GM19372 (cell line): ENCODE measurements at regions not wholly inside any gene's neighbourhood (a gene's known extent, or its start where the extent isn't known, plus 50 kb on each side); places are given as distances from the start of the nearest gene placed in this dataset.

Experiments
- ATAC-seq: cut with Tn5 transposase; IDR thresholded peaks from one replicate; pipeline ENCODE4 v1.9.1; 2021; ENCODE audit warnings: mild to moderate bottlenecking, low read depth, moderate library complexity; ENCODE audit not compliant: unreplicated experiment

DNA sequence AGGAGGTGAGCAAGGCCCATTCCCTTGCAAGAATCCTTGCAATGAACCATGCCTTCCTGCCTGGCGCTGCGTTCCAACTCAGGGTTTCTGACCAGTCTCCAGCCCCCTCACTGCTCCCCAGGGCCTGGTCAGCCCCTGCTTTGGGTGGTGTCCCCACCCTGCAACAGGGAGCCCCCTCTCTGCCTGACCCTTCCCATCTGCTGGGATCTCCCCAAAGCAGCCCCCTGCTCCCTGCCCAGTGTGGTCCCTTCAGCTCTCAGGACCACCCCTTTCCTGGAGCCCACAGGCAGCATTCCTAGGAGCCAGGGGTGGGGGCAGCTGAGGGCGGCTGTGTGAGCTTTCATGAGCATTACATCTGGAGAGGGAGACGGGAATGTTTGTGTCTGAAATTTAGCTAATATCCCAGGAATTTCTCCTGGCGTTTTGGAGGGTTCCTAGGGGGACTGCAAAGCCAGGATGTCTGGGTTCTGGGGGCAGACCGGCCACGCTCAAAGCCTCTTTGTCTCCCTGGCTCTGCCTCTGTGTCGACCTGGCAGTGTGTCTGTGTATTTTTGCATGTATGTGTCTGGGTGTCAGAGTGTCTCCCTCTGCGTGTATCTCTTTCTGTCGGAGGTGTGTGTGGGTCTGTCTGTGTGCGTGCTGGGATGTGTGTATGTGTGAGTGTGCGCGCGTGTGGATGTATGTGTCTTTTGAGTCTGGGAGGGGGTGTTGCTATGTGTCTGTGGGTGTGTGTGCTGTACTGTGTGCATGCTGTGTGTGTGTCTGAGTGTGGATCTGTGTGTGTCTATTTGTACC, 300.5 kb upstream of the ZMIZ1 start:
- ATAC-seq = no peak

DNA sequence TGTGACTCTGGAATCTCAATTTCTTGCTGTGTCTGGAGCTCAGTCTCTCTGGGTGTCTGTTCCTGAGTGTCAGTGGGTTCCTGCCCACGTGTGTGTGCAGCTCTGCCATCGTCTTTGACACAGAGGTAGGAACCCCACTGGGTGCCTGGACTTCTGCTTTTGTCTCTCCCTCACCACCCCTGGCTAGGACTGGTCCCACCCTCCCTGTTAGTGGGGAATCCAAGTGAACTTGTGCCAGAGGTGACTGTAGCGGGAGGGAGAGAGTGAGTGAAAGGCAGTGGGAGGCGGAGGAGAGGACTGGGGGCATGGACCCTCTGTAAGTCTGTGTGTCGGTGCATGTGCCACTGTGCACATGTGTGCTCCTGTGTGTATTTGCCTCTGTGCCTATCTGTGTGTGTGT, 299.9 kb upstream of the ZMIZ1 start:
- ATAC-seq = no peak

DNA sequence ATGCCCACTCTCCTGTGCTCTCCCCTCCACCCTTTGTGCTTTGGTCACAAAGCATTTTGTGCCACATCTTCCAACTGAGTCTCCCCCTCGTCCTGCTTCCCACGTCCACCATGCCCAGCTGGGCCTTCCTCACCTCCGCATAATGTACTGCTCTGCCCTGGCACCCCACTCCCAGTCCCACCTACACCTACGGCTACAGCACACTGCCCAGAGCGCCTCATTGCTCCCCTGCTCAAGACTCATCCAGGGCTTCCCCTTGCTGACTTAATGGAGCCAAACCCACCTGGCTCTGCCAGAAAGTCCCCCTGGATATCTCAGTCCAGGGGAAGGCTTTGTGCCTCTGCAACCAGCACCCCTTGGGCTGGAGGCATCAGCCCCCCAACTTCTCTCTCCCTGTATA, 299.2 kb upstream of the ZMIZ1 start:
- no peak for ATAC-seq

DNA sequence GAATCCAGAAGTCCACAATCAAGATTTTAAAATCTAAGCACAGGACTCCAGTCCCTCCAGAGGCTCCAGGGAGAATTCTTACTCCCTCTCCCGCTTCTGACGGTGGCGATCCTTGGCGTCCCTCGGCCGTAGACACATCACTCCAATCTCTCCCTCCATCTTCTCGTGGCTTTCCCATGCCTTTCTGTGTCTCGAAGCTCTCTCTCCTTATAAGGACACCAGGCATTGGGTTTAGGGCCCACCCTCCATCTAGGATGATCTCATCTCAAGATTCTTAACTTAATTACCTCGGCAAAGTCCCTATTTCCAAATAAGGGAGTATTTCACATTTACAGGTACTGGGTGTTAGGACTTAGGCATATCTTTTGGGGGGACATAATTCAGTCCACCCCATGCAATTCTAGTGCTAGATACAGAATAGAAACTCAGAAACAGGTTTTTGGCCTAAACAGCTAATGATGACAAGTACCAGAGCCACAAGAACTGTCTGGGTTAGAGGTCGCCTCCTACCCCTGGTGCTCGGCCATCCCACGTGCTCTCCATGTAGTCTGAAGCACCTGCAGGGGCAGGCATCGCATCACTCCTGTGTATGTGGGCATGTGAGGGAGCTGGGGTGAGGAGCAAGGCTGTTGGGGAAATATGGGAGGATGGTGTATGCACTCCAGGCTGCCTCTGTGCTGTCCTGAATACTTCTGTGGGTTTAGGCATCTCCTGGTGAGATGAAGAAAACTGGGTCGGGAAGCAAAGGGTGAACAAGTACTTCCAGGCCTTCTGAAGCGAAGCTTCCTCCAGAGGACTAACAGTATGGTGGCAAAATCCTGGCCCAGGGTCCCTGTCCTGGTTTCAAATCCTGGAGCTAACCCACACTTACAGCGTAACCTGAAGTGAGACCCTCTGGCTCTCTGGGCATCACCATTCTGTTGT, 298.3 kb upstream of the ZMIZ1 start:
- no peak for ATAC-seq

DNA sequence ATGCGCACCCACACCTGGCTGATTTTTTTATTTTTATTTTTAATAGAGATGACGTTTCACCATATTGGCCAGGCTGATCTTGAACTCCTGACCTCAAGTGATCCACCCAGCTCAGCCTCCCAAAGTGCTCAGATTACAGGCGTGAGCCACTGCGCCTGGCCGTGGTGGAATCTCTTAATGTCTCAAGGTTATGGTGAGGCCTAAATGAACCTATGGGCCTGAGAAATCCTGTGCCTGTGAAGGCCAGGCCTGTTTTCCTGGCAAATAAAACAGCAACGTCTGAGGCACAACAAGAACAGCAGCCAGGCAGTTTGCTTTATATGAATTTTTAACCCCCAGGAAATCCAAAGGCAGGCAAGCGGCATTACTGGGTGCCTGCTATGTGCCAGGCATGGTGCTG, 297.5 kb upstream of the ZMIZ1 start:
- ATAC-seq = no peak

DNA sequence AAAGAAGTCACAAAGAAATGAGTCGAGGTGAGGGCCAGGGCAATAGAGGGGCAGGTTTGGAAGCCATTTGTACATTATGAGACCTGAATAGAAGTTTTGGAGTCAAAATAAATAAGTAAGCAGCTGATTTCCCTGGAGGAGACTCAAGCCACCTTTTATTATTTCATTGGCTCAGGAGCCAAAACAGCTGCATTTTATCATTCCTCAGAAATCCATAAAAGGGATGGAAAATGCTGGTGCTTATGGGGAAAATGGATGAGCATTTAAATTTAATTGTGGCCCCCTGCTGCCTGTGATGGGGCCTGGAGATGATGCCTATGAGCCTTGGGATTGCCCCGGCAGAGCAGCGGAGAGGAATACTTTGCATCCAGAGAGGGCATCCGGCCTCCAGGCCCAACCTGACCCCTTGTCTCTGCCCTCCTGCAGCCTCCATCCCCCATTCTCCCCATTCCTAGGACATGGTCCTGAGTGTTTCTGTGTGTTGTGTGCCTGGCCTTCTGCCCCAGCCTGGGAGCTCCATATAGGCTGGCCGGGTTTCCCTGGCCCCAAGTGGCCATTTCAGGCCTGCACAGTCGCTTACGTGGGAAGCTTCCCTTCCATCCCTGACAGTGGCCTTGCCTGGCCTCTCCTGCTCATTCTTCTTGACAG, 296.8 kb upstream of the ZMIZ1 start:
- ATAC-seq = no peak

DNA sequence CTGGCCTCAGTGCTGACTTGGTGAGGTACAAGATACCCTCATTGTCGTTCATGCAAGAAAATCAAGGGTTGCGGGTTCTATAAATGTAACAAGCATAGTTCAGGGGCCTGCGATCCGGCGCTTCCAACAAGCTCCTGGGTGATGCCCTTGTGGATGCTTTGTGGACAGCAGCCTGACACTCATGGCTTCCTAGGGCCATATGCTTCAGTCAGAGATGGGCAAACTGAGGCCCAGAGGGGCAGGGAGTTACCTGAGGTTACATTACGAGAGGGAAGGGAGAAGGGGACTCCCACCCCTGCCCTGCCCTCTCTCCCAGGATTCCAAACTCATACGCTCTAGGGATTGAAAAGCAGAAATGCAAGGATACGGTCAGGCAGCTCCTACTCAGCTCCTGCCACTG, 296.3 kb upstream of the ZMIZ1 start:
- no peak for ATAC-seq

DNA sequence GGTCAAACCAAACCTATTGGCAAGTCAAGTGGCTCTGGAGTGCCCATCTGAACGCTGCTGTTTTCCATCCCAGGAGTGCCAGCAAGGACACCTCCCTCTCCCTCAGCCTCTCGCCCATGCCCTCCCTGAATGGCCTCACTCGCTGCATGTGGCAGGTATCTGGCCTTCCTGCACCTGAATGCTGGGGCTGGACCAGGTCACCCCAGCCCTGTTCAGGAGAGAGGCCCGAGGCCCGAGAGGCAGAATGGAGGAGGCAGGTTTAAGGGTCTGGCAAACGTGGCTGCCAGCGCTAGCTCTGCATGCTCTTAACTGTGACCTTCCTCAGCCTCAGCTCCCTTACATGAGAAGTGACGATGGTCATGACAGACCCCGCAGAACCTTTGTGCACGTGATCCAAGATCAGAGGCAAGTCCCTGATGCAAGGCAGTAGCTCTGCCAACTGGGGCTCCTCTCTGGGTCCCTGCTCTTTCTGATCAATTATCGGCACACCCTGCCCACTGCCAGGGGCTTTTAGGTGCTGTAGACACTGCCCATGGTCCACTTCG, 295.7 kb upstream of the ZMIZ1 start:
- no peak for ATAC-seq

DNA sequence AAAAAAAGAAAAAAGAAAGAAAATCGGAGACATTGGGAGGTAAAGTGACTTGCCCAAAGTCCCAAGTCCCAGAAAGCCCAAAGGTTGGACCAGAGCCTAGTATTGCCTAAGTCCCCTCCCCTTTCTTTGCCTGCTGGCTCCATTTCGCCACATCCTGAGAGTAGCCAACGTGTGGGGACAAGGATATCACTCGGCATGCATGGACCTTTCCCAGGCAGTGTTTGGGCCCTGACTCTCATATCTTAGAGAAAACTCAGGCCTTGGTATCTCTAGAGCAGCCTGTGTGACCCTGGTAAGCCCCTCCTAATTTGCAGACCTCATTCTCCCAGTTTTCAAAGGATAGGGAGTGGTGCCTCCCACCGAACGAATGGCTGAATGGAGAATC, 294.2 kb upstream of the ZMIZ1 start:
- no peak for ATAC-seq

DNA sequence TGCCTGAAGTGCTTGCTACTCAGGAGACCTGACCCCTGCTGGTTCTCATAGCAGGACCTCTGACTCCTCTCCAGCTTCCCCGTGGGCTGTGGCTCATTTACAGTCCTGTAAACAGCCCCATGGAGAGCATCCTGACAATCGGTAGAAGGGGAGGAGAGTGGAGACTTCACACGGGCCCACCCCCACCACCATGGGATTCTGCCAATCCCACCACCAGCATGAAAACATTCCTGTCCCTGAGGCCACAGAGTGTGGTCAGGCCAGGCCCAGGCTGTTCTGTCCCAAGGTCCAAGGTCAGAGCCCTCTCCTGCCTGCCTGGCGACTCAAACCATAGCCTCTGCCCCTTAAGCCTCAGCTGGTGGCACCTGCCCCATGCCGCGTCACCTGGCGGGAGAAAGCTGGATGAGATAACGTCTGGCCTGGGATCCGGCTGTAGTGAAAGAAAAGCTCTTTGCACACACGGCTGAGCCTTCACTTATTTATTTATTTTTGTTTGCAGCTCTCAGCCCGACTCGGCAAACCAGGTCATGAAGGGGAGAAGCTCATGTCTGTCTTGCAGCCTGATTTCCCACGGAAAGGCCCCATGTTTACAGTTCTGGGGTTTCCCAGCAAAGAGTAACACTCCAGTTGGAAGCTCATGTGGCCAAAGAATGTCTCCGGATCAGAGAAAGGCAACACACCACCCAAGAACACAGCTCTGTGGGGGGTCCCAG, 293.6 kb upstream of the ZMIZ1 start:
- no peak for ATAC-seq

DNA sequence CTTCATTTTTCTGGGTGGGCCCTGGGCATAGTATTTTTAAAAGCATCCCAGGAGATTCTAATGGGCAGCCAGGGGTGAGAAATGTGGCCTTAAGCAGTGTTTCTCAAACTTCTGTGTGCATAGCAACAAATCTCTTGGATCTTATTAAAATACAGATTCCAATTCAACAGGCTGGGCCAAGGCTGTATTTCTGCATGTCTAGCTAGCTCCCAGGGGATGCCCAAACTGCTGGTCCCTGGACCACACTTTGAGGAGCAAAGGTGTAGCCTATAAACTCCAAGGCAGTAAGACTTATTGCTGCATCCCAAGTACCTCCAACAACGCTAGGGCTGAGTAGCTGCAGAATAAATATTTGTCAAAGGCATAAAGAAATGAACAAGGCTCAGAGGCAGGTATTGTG, 292.9 kb upstream of the ZMIZ1 start:
- no peak for ATAC-seq

DNA sequence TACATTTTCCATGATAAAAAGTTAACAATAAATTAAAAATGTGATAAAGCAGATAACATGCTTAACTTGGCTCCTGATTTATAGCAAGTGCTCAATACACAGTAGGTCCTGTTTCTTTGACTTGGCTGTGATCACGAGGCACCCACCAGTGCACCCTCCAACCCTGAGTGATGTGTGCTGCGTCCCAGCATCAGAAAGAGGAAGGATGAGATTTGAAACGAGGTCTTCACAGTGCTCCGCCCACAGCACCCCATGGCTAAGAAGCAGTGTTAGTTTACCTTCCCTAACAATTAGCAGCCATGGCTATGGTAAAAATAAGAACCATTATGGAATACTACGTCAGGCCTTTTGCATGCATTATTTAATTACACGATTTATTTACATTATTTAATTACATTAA, 292.0 kb upstream of the ZMIZ1 start:
- no peak for ATAC-seq

DNA sequence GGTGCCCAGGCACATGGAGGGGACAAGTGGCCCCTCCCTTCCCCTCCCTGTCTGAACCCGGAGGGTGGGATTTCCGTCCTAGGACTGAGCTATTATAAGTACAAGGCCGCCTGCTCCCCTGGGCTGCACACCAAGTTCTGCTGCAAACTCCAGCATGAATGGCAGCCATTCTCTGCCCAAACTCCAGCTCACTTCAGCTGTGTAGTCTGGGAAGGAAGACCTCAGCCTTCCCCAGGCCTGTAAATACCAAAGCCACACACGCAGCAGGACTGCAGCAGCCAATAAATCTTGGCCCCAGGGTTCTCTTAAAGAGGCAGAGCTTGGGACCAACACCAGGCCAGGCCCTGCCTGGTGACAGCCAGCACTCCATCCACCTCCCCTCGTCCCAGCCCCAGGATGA, 291.3 kb upstream of the ZMIZ1 start:
- ATAC-seq = no peak

DNA sequence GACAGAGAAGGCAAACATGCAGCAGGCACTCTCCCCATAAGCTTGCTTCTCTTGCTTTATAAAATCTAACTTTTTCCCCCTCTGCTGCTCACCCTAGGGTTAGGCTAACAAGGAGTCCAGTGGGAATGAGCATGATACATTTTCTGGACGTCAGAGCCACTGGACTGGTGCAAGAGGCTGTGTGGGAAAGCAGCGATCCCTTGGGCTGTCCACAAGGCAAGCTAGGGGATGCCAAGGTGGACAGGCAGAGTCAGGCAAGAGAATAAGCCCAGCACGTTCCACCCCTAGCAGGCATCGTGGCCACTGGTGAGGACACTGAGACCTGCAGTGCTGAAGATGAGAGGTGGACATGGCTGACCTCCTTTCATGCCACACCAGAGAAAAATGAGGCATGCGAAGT, 290.9 kb upstream of the ZMIZ1 start:
- no peak for ATAC-seq

DNA sequence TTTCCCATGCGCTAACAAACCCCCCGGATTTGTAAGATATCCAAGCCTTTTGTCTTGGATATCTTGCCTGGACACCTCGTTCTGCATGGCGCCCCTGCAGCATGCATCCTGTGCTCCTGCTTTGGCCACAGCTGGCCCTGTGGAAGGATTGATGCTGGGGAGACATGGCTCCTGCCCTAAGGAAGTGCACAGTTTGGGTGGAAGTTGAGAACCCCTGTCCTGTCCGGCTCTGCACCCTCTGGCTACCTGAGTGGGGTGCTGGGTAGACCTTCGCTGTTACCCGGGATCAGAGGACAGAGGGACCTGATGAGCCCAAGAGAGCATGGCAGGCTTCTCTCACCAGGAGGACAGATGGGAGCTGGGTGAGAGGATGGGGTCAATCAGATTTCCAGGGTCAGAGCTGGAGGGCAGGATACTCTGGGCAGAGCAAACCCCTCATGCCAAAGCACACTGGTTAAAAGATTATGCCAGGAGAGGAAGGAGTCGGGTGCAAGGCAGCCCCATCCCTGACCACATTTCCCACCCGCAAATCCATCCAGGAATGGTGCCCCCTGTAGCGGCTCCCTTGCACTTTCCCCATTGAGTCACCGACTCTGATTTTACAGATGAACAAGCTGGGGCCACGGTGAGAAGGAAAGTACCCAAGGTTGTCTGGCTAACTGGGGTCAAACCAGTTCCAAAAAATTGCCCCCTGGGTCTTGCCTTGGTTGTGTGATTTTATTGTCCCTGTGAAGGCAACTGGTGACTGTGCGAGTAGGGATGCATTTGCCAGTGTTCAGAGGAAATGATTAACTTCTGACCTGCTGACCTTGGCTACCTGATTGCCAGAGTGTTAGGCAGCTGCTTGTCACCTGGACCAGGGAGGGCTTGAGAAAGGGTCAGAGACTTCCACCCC, 290.1 kb upstream of the ZMIZ1 start:
- ATAC-seq = no peak

DNA sequence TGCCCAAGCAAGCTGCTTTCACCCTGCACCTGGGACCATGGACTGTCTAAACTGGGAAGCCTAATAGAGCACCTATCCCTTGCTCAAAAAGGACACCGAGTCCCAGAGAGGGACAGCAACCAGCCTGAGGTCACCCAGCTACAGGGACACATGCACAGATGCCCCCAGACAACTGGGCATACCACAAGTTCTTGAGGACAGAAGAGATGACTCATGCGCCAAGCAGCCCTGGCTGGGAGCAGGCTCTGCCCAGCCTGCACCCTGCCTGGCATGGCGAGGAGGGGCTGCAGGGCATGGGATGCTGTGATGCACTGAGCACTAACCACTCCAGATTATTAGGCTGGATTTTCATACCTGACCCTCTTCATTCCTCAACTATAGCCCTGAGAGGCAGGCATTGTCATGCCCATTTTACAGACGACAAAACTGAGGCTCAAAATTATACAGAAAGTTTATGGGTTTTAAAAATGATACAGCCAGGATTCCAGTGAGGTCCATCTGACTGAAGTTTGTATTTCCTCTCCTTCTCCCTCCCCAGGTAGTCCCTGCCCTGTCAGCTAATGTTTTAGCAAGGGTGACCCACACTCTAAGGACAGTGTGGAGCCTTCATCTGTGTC, 289.3 kb upstream of the ZMIZ1 start:
- ATAC-seq = no peak

DNA sequence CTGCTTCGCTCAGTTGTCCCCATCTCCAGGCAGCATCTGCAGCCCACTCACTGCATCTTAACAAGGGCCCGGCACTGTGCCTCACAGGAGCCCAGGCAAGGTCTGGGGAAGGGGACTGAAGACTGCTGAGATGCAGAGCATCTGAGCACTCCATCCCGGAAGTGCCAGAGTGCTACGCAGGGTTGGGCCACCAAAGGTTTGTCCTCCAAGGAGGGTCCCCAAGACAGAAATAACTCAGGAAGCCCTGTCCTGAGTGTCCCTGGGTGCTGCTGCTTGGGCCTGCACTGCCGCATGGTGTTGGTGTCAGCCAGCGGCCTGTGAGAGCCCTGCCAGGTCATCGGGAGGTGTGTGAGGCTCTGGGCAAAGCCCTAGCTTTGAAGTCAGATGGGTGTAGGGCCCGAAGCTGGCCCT, 288.2 kb upstream of the ZMIZ1 start:
- ATAC-seq = no peak

DNA sequence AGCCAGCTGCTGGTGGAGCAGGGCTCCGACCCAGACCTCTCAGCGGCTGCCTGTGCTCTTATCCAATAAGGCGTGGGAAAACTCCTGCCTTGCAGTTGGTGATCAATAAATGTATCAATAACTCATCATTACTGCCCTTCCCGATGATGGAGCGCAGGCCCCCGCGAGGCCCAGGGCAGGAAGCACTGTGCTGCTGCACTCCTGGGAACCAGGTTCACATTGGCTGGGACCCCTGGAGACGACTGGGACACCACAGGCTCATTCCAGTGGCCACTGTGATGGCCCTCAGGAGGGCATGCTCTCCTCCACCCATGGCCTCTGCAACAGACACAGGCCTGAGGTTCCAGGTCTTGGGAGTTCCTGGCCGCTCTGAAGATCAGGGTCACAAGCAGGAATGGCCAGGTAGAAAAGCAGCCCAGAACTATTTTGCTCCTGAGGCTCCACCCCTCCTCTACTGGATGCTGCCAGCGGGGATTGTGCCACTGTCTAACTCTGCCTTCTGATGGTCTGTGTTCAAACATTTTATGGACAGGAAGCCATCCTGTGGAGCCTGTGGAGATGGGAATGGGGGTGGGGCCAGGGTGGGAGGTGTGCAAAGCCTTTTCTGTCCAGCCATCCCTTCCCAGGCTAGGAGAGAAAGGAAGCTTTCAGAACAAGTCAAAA, 287.4 kb upstream of the ZMIZ1 start:
- ATAC-seq = no peak

DNA sequence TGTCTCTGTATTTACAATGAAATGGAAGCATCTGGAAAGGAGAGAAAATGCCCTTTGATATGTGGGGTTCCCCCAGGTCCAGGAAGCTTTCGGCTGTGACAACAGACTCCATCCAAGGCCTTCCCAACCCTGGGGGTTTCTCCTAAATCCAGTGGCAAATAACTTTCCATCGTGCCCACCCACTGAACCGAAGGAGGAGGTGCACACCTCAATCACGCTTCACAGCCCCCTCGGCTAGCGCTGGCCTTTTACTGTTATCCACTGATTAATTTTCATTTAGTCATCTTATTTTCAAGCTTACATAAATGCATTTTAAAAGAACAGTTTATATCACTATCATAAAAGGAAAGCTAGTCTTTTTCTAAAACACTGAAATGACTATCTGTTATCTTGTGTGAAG, 286.8 kb upstream of the ZMIZ1 start:
- ATAC-seq = no peak
